AG04450 (cell line): ENCODE measurements at regions not wholly inside any gene's neighbourhood (a gene's known extent, or its start where the extent isn't known, plus 50 kb on each side); places are given as distances from the start of the nearest gene placed in this dataset.

ENCODE experiments used
- CTCF ChIA-PET: fragments of 300-600, 350-600 bp; formaldehyde crosslinking; extraction: SDS; loops from one replicate; lab custom pipeline; 2022; ENCODE audit warnings: antibody characterized with exemption, inconsistent platforms; lab: Charles Lee
- POLR2A ChIA-PET: fragments of 350-600 bp; formaldehyde crosslinking; extraction: SDS; loops from one replicate; lab custom pipeline; 2021; ENCODE audit warnings: antibody characterized with exemption, inconsistent platforms; lab: Yijun Ruan, JAX
- DNase-seq: peaks from one replicate; pipeline ENCODE4 v3.0.0-alpha.2; 2011; ENCODE audit warnings: low read depth, low spot score
- H3K27ac ChIP-seq: one replicate; pipeline ENCODE4 v1.5.1; 2012; ENCODE audit warnings: low read depth, low read length, control low read depth
- H3K27me3 ChIP-seq: one replicate; pipeline ENCODE4 v1.6.0; 2012; ENCODE audit warnings: low read length; ENCODE audit not compliant: control insufficient read depth, insufficient read depth
- H3K4me3 ChIP-seq: 2 replicates; pipeline ENCODE4 v1.5.1; 2011; ENCODE audit warnings: mild to moderate bottlenecking, low read depth, low read length, control low read depth
- H3K9me3 ChIP-seq: 2 replicates; pipeline ENCODE4 v1.5.1; 2012; ENCODE audit warnings: low read length; ENCODE audit not compliant: control insufficient read depth, insufficient read depth
- CTCF ChIP-seq: IDR thresholded peaks from 2 replicates; pipeline ENCODE4 v1.5.1; 2011; ENCODE audit warnings: low read depth, low read length, control low read depth, inconsistent platforms

GRCh38 chr22:47748957-47749356 lies 986.5 kb downstream of the TBC1D22A start:
- no peak overlapping the region for H3K4me3 ChIP-seq
- peaks cover 38% of the 10 kb centered on the region for H3K9me3 ChIP-seq
- TF ChIP-seq CTCF = no peak
- no peaks in the 10 kb centered on the region for H3K27me3 ChIP-seq
- no peak overlapping the region for H3K27ac ChIP-seq
- ChIA-PET POLR2A (interaction anchor here (0.6 kb wide), 1 partner anchor 540 kb away, joined by 5 read pairs; no protein-coding TSS in a partner anchor), CTCF (no interaction called here)
- no peak for DNase-seq

- DNase-seq = no peak
- no peak for TF ChIP-seq CTCF
- H3K27ac ChIP-seq = no peak overlapping the region
- CTCF ChIA-PET = no interaction called here
- H3K27me3 ChIP-seq = no peaks in the 10 kb centered on the region
- POLR2A ChIA-PET = no interaction called here
- H3K4me3 ChIP-seq = no peak overlapping the region
- H3K9me3 ChIP-seq = peaks cover 38% of the 10 kb centered on the region
These were observed 985.8 kb downstream of the TBC1D22A start for GRCh38 chr22:47748271-47748670.

- TF ChIP-seq CTCF = no peak
- peaks cover 65% of the 10 kb centered on the region for H3K9me3 ChIP-seq
- no peaks in the 10 kb centered on the region for H3K27me3 ChIP-seq
- no peak overlapping the region for H3K27ac ChIP-seq
- ChIA-PET POLR2A (no interaction called here), CTCF (no interaction called here)
- no peak for DNase-seq
- H3K4me3 ChIP-seq = no peak overlapping the region
These were observed 977.8 kb downstream of the TBC1D22A start for GRCh38 chr22:47740109-47740805.

GRCh38 chr22:47739291-47740015 lies 977.0 kb downstream of the TBC1D22A start:
- TF ChIP-seq CTCF = no peak

GRCh38 chr22:47738472-47739013 lies 976.1 kb downstream of the TBC1D22A start:
- Histone ChIP-seq H3K27me3 (no peaks in the 10 kb centered on the region), H3K9me3 (peaks cover 72% of the 10 kb centered on the region), H3K27ac (no peak overlapping the region), H3K4me3 (no peak overlapping the region)
- no peak for TF ChIP-seq CTCF
- CTCF ChIA-PET = no interaction called here
- no peak for DNase-seq
- POLR2A ChIA-PET = no interaction called here

More at GRCh38 chr22:47739291-47740015, 977.0 kb downstream of the TBC1D22A start:
- Histone ChIP-seq H3K27ac (no peak overlapping the region), H3K9me3 (peaks cover 69% of the 10 kb centered on the region), H3K4me3 (no peak overlapping the region), H3K27me3 (no peaks in the 10 kb centered on the region)
- DNase-seq = no peak
- CTCF ChIA-PET = no interaction called here
- POLR2A ChIA-PET = no interaction called here
